ENCODE measurements at regions not wholly inside any gene's neighbourhood (a gene's known extent, or its start where the extent isn't known, plus 50 kb on each side); places are given as distances from the start of the nearest gene placed in this dataset.

GRCh38 chr16:85239871-85240270 lies 127.6 kb upstream of the CIBAR2 start:
- TF ChIP-seq CTCF (conservative IDR thresholded peaks at IDR 0.05) = no peak
- no peak for TF ChIP-seq ZFX (IDR thresholded peaks at IDR 0.05)

Data from C4-2B (cell line).